Thyroid gland (tissue), 4 donors: ENCODE measurements at regions not wholly inside any gene's neighbourhood (a gene's known extent, or its start where the extent isn't known, plus 50 kb on each side); places are given as distances from the start of the nearest gene placed in this dataset.

Experiments used
- POLR2A ChIP-seq, 2 donors: fragments of 450-650 bp; IDR thresholded peaks; one replicate each; pipeline ENCODE4 v1.6.1; 2017; ENCODE audit warnings: antibody characterized with exemption in 2 of 2, mild to moderate bottlenecking in 2 of 2, moderate library complexity in 1 of 2
- TF ChIP-seq, protein P1 (sequence below), 6 experiments: fragments of 200-600 bp in 3 of 6; fragments of 450-650 bp in 3 of 6; sonication (generic) in 3 of 6; IDR thresholded peaks; one replicate each; pipeline ENCODE4 v1.5.1; 2016 to 2019; ENCODE audit warnings: antibody characterized with exemption in 6 of 6, mild to moderate bottlenecking in 2 of 6, inconsistent platforms in 1 of 6, moderate library complexity in 1 of 6

- no peak for TF ChIP-seq POLR2A (IDR thresholded peaks at IDR 0.05)
- TF ChIP-seq, protein P1, sequence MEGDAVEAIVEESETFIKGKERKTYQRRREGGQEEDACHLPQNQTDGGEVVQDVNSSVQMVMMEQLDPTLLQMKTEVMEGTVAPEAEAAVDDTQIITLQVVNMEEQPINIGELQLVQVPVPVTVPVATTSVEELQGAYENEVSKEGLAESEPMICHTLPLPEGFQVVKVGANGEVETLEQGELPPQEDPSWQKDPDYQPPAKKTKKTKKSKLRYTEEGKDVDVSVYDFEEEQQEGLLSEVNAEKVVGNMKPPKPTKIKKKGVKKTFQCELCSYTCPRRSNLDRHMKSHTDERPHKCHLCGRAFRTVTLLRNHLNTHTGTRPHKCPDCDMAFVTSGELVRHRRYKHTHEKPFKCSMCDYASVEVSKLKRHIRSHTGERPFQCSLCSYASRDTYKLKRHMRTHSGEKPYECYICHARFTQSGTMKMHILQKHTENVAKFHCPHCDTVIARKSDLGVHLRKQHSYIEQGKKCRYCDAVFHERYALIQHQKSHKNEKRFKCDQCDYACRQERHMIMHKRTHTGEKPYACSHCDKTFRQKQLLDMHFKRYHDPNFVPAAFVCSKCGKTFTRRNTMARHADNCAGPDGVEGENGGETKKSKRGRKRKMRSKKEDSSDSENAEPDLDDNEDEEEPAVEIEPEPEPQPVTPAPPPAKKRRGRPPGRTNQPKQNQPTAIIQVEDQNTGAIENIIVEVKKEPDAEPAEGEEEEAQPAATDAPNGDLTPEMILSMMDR (IDR thresholded peaks at IDR 0.05): no peak
Measured at GRCh38 chr3:150116196-150116595, 145.5 kb upstream of the PFN2 start.
